ENCODE measurements at regions not wholly inside any gene's neighbourhood (a gene's known extent, or its start where the extent isn't known, plus 50 kb on each side); places are given as distances from the start of the nearest gene placed in this dataset.

- ATAC-seq (no peak), DNase-seq (no peak)
- Histone ChIP-seq H3K36me3 (no peaks in the 10 kb centered on the region), H3K4me1 (no peaks in the 10 kb centered on the region), H3K27me3 (peaks cover 0 to 12% (median 0%) of the 10 kb centered on the region in 7 donors), H3K4me3 (no peak overlapping the region), H3K9me3 (peaks cover 0 to 7% (median 0%) of the 10 kb centered on the region in 11 donors), H3K27ac (no peak overlapping the region)
- 66 to 67% methylated on average over 4 of the region's 4 CpGs for WGBS, 2 donors
- intact Hi-C loops (cut with DNase I): no loop called here
- TF ChIP-seq CTCF (IDR thresholded peaks at IDR 0.05): no peak
Measured at GRCh38 chr16:65819136-65819898, 547.2 kb upstream of the CDH5 start.

GRCh38 chr16:65817799-65818198, 548.7 kb upstream of the CDH5 start:
- ATAC-seq (no peak), DNase-seq (no peak)
- peaks cover 0 to 12% (median 0%) of the 10 kb centered on the region in 7 donors for H3K27me3 ChIP-seq
- H3K4me1 ChIP-seq: no peaks in the 10 kb centered on the region
- no peak overlapping the region for H3K4me3 ChIP-seq
- H3K36me3 ChIP-seq: no peaks in the 10 kb centered on the region
- intact Hi-C loops (cut with DNase I): no loop called here
- H3K9me3 ChIP-seq: peaks cover 0 to 7% (median 0%) of the 10 kb centered on the region in 11 donors
- TF ChIP-seq CTCF (IDR thresholded peaks at IDR 0.05): no peak
- H3K27ac ChIP-seq: no peak overlapping the region
- WGBS, 2 donors: 93 to 100% methylated on average over 2 of the region's 2 CpGs

DNA sequence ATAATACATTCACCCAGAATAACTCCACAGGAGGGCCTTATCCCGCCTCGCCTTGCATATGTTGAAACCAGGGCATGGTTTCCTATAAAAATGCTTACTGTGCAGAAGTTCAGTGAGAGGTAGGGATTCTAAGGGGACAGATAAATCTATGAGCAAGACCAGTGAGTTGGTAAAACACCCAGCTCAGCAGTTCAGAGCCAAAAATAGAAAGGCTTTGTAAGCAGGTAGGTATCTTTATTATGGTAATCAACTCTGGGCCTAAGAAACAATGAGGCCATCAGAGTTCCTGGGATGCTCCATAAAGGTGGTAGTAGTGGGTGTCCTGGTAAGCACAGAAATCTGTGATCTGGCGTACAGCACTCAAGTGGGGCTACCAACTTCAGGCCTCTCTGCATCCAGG, 549.4 kb upstream of the CDH5 start:
- H3K36me3 ChIP-seq: no peaks in the 10 kb centered on the region
- intact Hi-C loops (cut with DNase I): no loop called here
- peaks cover 0 to 12% (median 0%) of the 10 kb centered on the region in 7 donors for H3K27me3 ChIP-seq
- no peak overlapping the region for H3K27ac ChIP-seq
- no peak for ATAC-seq
- no peak overlapping the region for H3K4me3 ChIP-seq
- 98 to 99% methylated on average over 3 of the region's 3 CpGs for WGBS, 2 donors
- no peak for TF ChIP-seq CTCF (IDR thresholded peaks at IDR 0.05)
- no peak for DNase-seq
- H3K4me1 ChIP-seq: no peaks in the 10 kb centered on the region
- H3K9me3 ChIP-seq: peaks cover 0 to 2% (median 0%) of the 10 kb centered on the region in 11 donors

DNA sequence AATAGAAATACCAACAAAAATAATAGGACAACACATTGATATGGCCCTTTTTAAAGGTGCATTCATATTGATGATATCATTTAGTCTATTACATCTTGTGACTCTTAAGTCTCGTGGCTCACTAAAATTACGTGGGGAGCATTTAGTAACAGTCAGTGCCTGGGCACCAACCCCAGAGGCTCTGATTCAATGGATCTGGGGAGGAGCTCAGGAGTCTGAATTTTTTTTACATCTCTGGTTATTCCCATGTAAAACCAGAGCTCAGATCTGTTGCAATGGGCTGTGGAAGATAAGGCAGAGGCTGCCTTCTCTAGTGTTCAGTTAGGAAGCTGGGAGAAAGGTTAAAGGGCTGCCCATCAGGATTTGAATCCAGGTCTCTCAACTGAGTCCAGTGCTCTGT, 549.9 kb upstream of the CDH5 start:
- TF ChIP-seq CTCF (IDR thresholded peaks at IDR 0.05): no peak
- no peaks in the 10 kb centered on the region for H3K9me3 ChIP-seq
- ATAC-seq: no peak
- 92 to 94% methylated on average over 2 of the region's 2 CpGs for WGBS, 2 donors
- no peak for DNase-seq
- H3K4me1 ChIP-seq: no peaks in the 10 kb centered on the region
- H3K4me3 ChIP-seq: no peak overlapping the region
- intact Hi-C loops (cut with DNase I): no loop called here
- H3K27ac ChIP-seq: no peak overlapping the region
- peaks cover 0 to 12% (median 0%) of the 10 kb centered on the region in 7 donors for H3K27me3 ChIP-seq
- no peaks in the 10 kb centered on the region for H3K36me3 ChIP-seq
